HG03097 (cell line): ENCODE measurements at regions not wholly inside any gene's neighbourhood (a gene's known extent, or its start where the extent isn't known, plus 50 kb on each side); places are given as distances from the start of the nearest gene placed in this dataset.

Experiments
- ATAC-seq: cut with Tn5 transposase; IDR thresholded peaks from one replicate; pipeline ENCODE4 v1.9.1; 2021; ENCODE audit not compliant: unreplicated experiment, low FRiP score

- ATAC-seq, result no peak
Observed at GRCh38 chr2:150640039-150640438, 152.6 kb upstream of the RND3 start.

- no peak for ATAC-seq
Observed at GRCh38 chr2:150639383-150639782, 151.9 kb upstream of the RND3 start.

GRCh38 chr2:150631236-150631821 lies 143.9 kb upstream of the RND3 start:
- no peak for ATAC-seq

GRCh38 chr2:150630587-150631235 lies 143.2 kb upstream of the RND3 start:
- ATAC-seq, result no peak

- no peak for ATAC-seq
Observed at GRCh38 chr2:150627526-150627925, 140.1 kb upstream of the RND3 start.

GRCh38 chr2:150626934-150627411 lies 139.5 kb upstream of the RND3 start:
- ATAC-seq, result no peak

GRCh38 chr2:150625741-150626140 lies 138.3 kb upstream of the RND3 start:
- ATAC-seq, result no peak

- no peak for ATAC-seq
Observed at GRCh38 chr2:150625303-150625702, 137.8 kb upstream of the RND3 start.

GRCh38 chr2:150624001-150624401 lies 136.5 kb upstream of the RND3 start:
- ATAC-seq, result peak; percentile 65

GRCh38 chr2:150621526-150622213 lies 134.2 kb upstream of the RND3 start:
- ATAC-seq, result no peak

GRCh38 chr2:150620855-150621254 lies 133.4 kb upstream of the RND3 start:
- ATAC-seq, result no peak

- no peak for ATAC-seq
Observed at GRCh38 chr2:150620416-150620815, 132.9 kb upstream of the RND3 start.

- ATAC-seq, result no peak
Observed at GRCh38 chr2:150619607-150620330, 132.3 kb upstream of the RND3 start.

- ATAC-seq, result no peak
Observed at GRCh38 chr2:150618245-150618895, 130.9 kb upstream of the RND3 start.

- no peak for ATAC-seq
Observed at GRCh38 chr2:150617351-150617978, 130.0 kb upstream of the RND3 start.

- no peak for ATAC-seq
Observed at GRCh38 chr2:150612957-150613710, 125.7 kb upstream of the RND3 start.

GRCh38 chr2:150610670-150611279 lies 123.3 kb upstream of the RND3 start:
- no peak for ATAC-seq

GRCh38 chr2:150609831-150610582 lies 122.5 kb upstream of the RND3 start:
- no peak for ATAC-seq
